Neural progenitor cell (in vitro differentiated cells): ENCODE measurements at regions not wholly inside any gene's neighbourhood (a gene's known extent, or its start where the extent isn't known, plus 50 kb on each side); places are given as distances from the start of the nearest gene placed in this dataset.
A peak's percentile ranks its signal among the peaks of the same experiment; 100 is the strongest.

Source experiments
- DNase-seq: peaks from one replicate; pipeline ENCODE4 v3.0.0-alpha.2; 2016; ENCODE audit warnings: low spot score
- H2AFZ ChIP-seq: fragments of 200-600 bp; sonication (generic); replicated peaks from 2 replicates; pipeline ENCODE4 v1.6.1; 2016; ENCODE audit warnings: antibody characterized with exemption
- H3F3A ChIP-seq: fragments of 200-600 bp; sonication (generic); 2 replicates; pipeline ENCODE4 v1.6.1; 2016; ENCODE audit warnings: antibody characterized with exemption, low read depth
- H3K27ac ChIP-seq: fragments of 200-600 bp; sonication (generic); 2 replicates; pipeline ENCODE4 v1.5.1; 2016; ENCODE audit warnings: mild to moderate bottlenecking
- H3K27me3 ChIP-seq: fragments of 200-600 bp; sonication (generic); 2 replicates; pipeline ENCODE4 v1.6.1; 2016; ENCODE audit warnings: mild to moderate bottlenecking, moderate library complexity
- H3K36me3 ChIP-seq: fragments of 200-600 bp; sonication (generic); 2 replicates; pipeline ENCODE4 v1.5.1; 2016
- H3K4me1 ChIP-seq: fragments of 200-600 bp; sonication (generic); 2 replicates; pipeline ENCODE4 v1.6.1; 2016; ENCODE audit warnings: mixed run types
- H3K4me2 ChIP-seq: fragments of 200-600 bp; sonication (generic); 2 replicates; pipeline ENCODE4 v1.6.1; 2016
- H3K4me3 ChIP-seq: fragments of 200-600 bp; sonication (generic); 2 replicates; pipeline ENCODE4 v1.5.1; 2016
- H3K79me2 ChIP-seq: fragments of 200-600 bp; sonication (generic); 2 replicates; pipeline ENCODE4 v1.6.1; 2016; ENCODE audit warnings: low read depth
- H3K9ac ChIP-seq: fragments of 200-600 bp; sonication (generic); 2 replicates; pipeline ENCODE4 v1.6.1; 2016
- H3K9me3 ChIP-seq: fragments of 200-600 bp; sonication (generic); 2 replicates; pipeline ENCODE4 v1.5.1; 2016; ENCODE audit warnings: low read depth
- H4K20me1 ChIP-seq: fragments of 200-600 bp; sonication (generic); 2 replicates; pipeline ENCODE4 v1.6.1; 2016; ENCODE audit warnings: low read depth
- H3K27ac Mint-ChIP-seq: 3 replicates; pipeline ENCODE4 v1.8.0; 2021; ENCODE audit warnings: mixed read lengths
- H3K27me3 Mint-ChIP-seq: 2 replicates; pipeline ENCODE4 v1.8.0; 2022; ENCODE audit warnings: low read depth, mild to moderate bottlenecking, inconsistent platforms, moderate library complexity, mixed read lengths; ENCODE audit not compliant: insufficient read depth
- H3K36me3 Mint-ChIP-seq: 3 replicates; pipeline ENCODE4 v1.8.0; 2021; ENCODE audit warnings: mixed read lengths
- H3K4me1 Mint-ChIP-seq: 3 replicates; pipeline ENCODE4 v1.8.0; 2021; ENCODE audit warnings: mixed read lengths
- H3K4me3 Mint-ChIP-seq: 3 replicates; pipeline ENCODE4 v1.8.0; 2021; ENCODE audit warnings: mild to moderate bottlenecking, moderate library complexity, mixed read lengths
- H3K9me3 Mint-ChIP-seq: 3 replicates; pipeline ENCODE4 v1.8.0; 2020; ENCODE audit warnings: mixed read lengths
- EZH2 ChIP-seq: fragments of 200-600 bp; sonication (generic); IDR thresholded peaks from 2 replicates; pipeline ENCODE4 v1.6.1; 2017; ENCODE audit warnings: antibody characterized with exemption, mild to moderate bottlenecking, moderate library complexity
- EZH2phosphoT487 ChIP-seq: fragments of 200-600 bp; sonication (generic); IDR thresholded peaks from 2 replicates; pipeline ENCODE4 v1.6.1; 2017; ENCODE audit warnings: antibody characterized with exemption
- TF ChIP-seq, protein P1 (sequence below): fragments of 200-600 bp; sonication (generic); IDR thresholded peaks from 2 replicates; pipeline ENCODE4 v1.5.1; 2017; ENCODE audit warnings: antibody characterized with exemption, mild to moderate bottlenecking

DNA sequence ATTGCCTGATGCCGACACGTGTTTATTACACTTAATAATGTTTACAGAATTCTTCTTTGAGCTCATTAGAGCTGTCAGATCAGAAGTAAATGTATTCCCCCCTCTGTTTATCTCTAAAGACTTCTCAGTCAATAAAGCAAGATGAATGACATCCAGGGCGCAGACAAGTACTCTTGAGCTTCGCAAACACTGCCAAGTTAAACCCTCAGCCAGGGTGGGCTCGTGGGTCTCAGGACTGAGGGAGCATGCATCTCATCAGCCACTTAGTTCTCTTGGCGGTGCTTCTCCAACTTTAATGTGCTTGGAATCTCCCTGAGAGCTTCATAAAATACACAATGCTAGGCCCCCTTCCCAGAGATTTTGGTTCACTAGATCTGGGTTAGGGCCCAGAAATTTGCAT, 333.9 kb upstream of the THRB start:
- H3K36me3 ChIP-seq, result no peaks in the 10 kb centered on the region
- H3K9ac ChIP-seq, result no peak overlapping the region
- Mint-ChIP-seq H3K4me3 (peak overlapping the region; percentile 84), H3K9me3 (no peaks in the 10 kb centered on the region), H3K4me1 (peaks cover 9% of the 10 kb centered on the region), H3K27me3 (peaks cover 18% of the 10 kb centered on the region), H3K27ac (no peak overlapping the region), H3K36me3 (no peaks in the 10 kb centered on the region)
- H3K4me1 ChIP-seq, result no peaks in the 10 kb centered on the region
- TF ChIP-seq EZH2phosphoT487, result no peak
- TF ChIP-seq, protein P1, sequence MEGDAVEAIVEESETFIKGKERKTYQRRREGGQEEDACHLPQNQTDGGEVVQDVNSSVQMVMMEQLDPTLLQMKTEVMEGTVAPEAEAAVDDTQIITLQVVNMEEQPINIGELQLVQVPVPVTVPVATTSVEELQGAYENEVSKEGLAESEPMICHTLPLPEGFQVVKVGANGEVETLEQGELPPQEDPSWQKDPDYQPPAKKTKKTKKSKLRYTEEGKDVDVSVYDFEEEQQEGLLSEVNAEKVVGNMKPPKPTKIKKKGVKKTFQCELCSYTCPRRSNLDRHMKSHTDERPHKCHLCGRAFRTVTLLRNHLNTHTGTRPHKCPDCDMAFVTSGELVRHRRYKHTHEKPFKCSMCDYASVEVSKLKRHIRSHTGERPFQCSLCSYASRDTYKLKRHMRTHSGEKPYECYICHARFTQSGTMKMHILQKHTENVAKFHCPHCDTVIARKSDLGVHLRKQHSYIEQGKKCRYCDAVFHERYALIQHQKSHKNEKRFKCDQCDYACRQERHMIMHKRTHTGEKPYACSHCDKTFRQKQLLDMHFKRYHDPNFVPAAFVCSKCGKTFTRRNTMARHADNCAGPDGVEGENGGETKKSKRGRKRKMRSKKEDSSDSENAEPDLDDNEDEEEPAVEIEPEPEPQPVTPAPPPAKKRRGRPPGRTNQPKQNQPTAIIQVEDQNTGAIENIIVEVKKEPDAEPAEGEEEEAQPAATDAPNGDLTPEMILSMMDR, result no peak
- TF ChIP-seq EZH2, result no peak
- peak overlapping the region; percentile 80 for H2AFZ ChIP-seq
- H3F3A ChIP-seq, result peaks cover 4% of the 10 kb centered on the region
- H3K27me3 ChIP-seq, result peaks cover 71% of the 10 kb centered on the region
- H3K4me2 ChIP-seq, result peak overlapping the region; percentile 97
- peak overlapping the region; percentile 70 for H3K4me3 ChIP-seq
- H4K20me1 ChIP-seq, result no peaks in the 10 kb centered on the region
- no peaks in the 10 kb centered on the region for H3K9me3 ChIP-seq
- H3K27ac ChIP-seq, result no peak overlapping the region
- no peak for DNase-seq
- no peaks in the 10 kb centered on the region for H3K79me2 ChIP-seq

- Histone ChIP-seq H3K27me3 (peaks cover 71% of the 10 kb centered on the region), H3K27ac (no peak overlapping the region), H3K79me2 (no peaks in the 10 kb centered on the region), H3F3A (peaks cover 4% of the 10 kb centered on the region), H3K36me3 (no peaks in the 10 kb centered on the region), H3K9ac (no peak overlapping the region), H3K4me1 (no peaks in the 10 kb centered on the region), H2AFZ (peak overlapping the region; percentile 80), H4K20me1 (no peaks in the 10 kb centered on the region), H3K9me3 (no peaks in the 10 kb centered on the region), H3K4me3 (peak overlapping the region; percentile 70), H3K4me2 (peak overlapping the region; percentile 97)
- Mint-ChIP-seq H3K4me3 (peak overlapping the region; percentile 89), H3K27ac (no peak overlapping the region), H3K4me1 (peaks cover 9% of the 10 kb centered on the region), H3K9me3 (no peaks in the 10 kb centered on the region), H3K27me3 (peaks cover 18% of the 10 kb centered on the region), H3K36me3 (no peaks in the 10 kb centered on the region)
- TF ChIP-seq EZH2, result no peak
- no peak for TF ChIP-seq EZH2phosphoT487
- TF ChIP-seq, protein P1, result no peak
- peak; percentile 78 for DNase-seq
Measured at GRCh38 chr3:24829011-24829581, 334.4 kb upstream of the THRB start.

DNA sequence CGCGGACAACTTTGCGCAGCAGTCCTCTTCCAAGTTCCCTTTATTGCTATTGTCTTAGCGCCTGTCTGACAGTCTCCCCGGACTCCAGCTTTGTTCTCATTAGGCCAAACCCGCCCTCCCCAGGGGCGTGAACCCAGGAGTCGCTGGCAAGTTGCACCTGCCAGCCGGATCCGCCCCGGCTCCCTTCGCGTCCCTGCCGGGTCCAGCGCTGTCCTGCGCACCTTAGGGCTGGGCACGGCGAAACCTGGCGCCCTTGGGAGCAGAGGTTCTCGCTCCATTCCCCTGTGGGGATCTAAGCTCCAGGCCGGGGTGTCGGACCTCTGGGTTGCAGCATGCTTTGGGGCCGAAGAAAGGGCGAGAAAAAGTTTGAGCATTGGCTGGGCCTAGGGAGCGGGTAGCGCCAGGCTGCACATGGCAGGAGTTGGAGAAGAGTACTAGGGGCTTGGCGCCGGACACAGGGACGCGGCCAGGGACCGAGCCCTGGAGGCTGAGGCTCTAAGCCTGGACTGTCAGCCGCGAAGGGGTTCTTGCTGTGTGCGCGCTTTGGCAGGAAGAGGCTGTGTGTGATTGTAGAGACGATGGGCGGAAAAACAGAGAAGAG, 335.1 kb upstream of the THRB start:
- Histone ChIP-seq H2AFZ (peak overlapping the region; percentile 80), H3K4me2 (peak overlapping the region; percentile 97), H4K20me1 (no peaks in the 10 kb centered on the region), H3K79me2 (no peaks in the 10 kb centered on the region), H3K4me3 (peak overlapping the region; percentile 70), H3F3A (peaks cover 4% of the 10 kb centered on the region), H3K9me3 (no peaks in the 10 kb centered on the region), H3K27me3 (peaks cover 71% of the 10 kb centered on the region), H3K4me1 (no peaks in the 10 kb centered on the region), H3K36me3 (no peaks in the 10 kb centered on the region), H3K27ac (no peak overlapping the region), H3K9ac (no peak overlapping the region)
- TF ChIP-seq EZH2 (peak; percentile 45), EZH2phosphoT487 (no peak)
- TF ChIP-seq, protein P1, result no peak
- H3K27me3 Mint-ChIP-seq, result peaks cover 18% of the 10 kb centered on the region
- peak; percentile 72 for DNase-seq
- H3K4me1 Mint-ChIP-seq, result peaks cover 9% of the 10 kb centered on the region
- H3K9me3 Mint-ChIP-seq, result no peaks in the 10 kb centered on the region
- no peaks in the 10 kb centered on the region for H3K36me3 Mint-ChIP-seq
- no peak overlapping the region for H3K27ac Mint-ChIP-seq
- H3K4me3 Mint-ChIP-seq, result peak overlapping the region; percentile 89
